NCI-H345 treated with DMSO at 0.1 percent for 48 hours (cell line): ENCODE measurements at regions not wholly inside any gene's neighbourhood (a gene's known extent, or its start where the extent isn't known, plus 50 kb on each side); places are given as distances from the start of the nearest gene placed in this dataset.
"Not testable (repeated sequence)": the region's sequence is repeated elsewhere in the genome, so short reads cannot be mapped to it uniquely, and the experiment has no call there.

ENCODE experiments used
- DNase-seq: peaks from one replicate; lab custom pipeline; 2025; ENCODE audit not compliant: unreplicated experiment; lab: John Stamatoyannopoulos, UW

DNA sequence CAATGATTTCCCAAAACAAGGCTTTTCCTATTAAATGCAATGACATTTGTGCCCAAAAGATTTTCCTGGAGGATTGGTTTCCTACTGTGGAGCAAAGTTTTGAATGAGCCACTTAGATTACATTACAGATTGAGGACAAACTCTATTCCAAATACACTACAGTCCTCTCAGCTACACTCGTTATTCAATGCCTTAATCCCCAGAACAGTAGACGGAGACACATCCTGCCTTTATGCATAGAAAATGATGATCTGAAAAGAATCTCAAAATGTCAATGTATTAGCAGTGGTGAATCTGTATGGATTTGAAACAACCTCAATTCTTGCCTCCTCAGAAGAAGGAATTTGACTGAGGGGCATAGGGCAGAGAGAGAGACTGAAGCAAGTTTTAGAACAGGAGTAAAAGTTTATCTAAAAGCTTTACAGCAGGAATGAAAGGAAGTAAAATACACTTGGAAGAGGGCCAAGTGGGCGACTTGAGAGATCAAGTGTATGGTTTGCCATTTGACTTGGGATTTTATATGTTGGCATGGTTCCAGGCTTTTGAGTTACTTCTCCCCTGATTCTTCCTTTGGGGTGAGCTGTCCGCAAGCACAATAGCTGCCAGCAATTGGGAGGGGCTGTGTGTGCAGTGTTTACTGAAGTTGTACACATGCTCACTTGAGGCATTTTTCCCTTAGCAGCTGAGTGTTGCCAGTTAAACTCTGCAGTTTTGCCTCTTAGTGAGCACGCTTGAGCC is 891.9 kb upstream of the MBL2 start:
- peak; percentile 32 for DNase-seq

DNA sequence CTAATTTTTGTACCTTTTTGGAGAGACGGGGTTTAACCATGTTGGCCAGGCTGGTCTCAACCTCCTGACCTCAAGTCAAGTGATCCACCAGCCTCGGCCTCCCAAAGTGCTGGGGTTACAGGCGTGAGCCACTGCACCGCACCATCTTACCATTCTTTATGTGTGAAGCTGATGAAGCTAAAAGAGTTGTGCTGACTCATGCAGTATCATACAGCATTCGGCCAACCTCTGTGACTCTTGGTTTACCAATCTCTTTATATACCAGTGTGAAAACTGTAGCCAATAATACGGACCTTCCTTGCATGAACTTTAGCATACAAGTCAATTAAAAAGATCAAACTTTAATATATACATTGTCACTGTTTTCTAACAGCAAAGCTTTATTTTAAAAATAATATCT is 878.2 kb upstream of the MBL2 start:
- DNase-seq = no peak

DNA sequence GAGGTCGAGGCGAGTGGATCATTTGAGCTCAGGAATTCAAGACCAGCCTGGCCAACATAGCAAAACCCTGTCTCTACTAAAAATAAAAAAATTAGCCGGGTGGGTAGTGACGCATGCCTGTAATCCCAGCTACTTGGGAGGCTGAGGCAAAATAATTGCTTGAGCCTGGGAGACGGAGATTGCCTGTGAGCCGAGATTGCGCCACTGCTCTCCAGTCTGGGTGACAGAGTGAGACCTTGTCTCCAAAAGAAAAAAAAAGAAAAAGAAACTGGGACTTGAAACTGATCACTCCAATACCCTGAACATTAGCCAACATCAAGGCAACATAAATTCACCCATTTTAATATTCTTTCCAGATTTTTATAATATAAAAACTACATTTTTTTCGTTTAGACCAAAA is 874.6 kb upstream of the MBL2 start:
- not testable (repeated sequence) for DNase-seq

DNA sequence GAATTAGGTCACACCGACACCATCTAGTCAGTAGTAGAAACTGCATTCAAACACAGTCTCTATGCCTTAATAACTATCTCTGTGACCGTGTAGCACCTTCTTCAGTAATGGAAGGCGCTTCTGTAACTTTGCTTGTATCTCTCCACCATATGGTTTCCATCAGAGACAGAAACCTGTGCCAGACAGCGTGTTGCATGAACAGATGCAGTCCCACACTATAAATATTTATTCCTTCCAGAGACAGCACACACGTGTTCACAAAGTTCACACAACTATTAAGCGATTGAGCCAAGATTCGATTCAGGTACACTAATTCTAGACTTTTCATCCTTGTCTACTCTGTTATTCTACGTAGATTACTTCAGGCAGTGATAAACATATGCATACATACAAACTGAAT is 873.9 kb upstream of the MBL2 start:
- DNase-seq = no peak

DNA sequence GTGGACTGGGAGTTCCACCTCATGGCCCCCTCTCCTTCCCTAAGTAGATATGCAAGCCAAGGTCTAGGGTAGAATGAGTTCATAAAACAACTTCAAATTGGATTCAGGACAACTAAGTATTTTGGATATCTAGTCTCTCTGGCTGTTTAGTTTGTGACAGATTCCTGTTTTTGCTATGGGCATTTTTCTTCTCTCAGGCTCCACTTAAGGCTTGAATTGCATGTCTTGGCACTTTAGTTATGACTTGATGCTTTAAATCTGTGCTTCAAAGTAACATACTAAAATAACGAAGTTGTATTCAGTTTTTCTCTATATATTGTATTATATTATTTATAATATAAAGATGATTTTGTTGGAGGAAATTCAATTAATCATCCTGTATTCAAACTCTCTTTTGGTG is 873.4 kb upstream of the MBL2 start:
- no peak for DNase-seq

DNA sequence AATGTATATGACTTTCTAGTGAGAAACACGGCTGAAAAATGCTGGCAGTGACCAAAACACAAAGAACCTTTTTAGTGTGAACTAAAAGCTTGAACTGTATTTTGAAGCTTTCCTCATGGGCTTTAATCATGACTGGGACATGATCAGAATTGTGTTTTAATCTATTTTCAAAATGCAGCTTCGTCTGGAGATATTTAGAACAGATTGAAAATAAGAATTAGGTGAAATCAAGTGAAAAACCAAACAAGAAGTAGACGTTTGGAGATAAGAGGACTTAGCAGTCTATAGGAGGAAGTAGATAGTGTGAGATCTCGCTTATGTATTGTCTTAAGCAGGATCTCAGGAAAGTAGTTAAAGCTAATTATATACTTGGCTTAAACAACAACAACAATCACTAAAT is 865.4 kb upstream of the MBL2 start:
- no peak for DNase-seq

DNA sequence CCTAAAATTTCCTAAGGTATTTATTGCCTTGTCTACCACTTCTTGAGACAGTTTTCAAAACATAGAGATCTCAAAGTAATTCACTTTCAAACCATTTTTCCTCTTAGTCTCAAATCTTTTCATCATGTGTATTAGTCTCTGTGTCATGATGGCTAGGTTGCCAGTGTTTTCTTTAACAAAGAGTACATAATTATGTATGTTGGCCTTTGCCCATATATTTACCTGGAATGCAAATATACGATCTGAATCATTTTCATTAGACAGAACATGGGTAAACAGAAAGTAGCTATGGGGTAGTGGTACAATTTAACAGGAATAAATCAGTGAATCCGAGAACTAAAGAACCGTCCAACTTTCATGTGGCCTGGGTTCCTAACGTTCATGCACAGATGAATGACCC is 852.1 kb upstream of the MBL2 start:
- DNase-seq = no peak

DNA sequence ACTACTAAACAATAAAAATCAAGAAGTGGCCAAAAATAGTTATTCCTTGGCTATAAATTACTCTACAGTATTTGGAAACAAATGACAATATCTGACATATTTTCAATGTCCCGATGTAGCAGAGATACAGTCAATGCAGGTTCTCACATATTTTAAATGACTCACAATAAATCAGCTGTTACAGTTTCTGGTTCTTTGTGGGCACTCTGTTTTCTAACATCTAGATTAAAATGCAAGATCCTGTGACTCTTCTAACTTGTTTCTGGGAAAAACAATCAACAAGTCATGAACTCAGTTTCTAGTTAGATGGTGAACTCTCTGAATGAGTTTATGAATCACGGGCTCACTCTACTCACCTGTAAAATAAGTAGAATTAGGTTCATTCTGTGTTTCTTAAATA is 849.6 kb upstream of the MBL2 start:
- DNase-seq = no peak

DNA sequence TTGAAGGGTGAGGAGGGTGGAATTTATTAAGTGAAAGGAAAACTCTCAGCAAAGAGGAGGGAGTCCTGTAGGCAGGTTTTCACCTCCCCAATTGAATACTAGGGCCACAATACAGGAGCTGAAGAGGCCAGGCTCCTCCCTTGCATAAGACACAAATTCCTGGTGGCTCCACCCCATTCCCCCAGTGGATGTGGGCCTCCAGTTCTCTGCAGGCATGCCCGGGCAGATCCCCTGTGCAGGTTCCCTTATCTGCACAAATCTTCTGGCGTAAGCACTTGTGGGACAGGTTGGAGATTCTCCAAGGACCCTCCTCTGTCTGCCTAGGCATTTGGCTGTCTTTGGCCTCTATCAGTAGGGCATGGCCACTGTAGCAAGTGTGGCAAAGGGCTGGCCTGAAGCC is 847.1 kb upstream of the MBL2 start:
- DNase-seq = no peak

DNA sequence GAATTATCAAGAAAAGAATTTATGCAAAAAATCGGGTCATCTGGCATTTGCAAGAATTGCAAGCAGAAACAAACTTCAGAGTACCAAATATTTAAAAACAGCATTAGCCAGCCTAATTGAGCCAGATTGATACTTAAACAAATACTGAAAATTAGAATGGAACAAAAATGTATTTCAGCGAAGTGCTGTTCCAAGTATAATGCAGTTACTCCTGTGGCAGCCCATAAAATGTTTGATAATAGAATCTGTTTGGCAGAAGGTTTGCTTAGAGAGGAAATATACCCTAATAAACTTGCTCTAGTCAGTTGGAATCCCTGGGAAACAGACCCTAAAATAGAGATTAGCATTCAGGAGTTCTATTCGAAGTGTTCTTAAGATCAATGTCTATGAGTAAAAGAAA is 835.1 kb upstream of the MBL2 start:
- no peak for DNase-seq

DNA sequence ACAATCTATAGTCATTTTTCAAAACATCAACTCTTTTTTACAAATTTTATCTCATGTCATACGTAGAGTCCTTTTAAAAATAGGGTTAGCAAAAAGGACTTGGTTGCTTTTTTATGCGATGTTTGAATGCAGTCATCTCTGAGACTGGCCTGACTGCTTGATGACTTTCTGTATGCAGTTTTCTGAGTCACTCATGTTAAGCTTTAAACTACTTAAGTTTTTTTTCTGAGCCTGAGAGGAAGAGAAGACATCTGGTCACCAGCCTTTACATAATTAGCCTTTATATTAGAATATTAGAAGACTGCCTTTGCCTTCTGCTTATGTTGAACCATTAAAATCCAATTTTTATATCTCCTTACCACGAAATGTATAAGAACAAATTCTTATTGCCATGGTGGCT is 834.4 kb upstream of the MBL2 start:
- DNase-seq = no peak

DNA sequence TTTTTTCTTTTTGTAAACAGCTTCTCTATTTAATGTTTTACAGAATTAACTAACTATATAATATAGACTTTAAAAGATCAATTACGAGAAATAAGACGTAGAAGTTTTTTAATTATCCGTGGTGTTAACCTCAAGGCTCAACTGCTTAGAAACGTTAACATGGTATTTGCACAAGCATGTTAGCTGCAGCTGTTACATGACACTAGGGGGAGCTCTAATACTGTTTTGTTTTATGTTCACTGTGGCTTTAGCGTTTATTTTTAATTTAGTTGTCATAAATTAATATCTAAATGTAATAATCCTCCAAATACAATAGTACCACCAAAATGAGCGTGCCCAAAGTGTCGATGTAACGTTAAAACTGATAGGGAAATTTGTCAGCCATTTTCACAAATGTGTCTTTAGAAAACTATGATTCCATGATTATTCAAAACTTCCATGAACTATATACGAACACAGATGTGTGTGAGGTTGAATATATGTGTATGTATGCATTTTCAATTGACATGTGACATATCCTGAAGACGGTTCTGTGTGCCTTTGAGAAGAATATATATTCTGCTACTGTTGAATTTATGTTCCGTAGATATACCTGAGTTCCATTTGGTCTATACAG is 828.8 kb upstream of the MBL2 start:
- peak; percentile 27 for DNase-seq

DNA sequence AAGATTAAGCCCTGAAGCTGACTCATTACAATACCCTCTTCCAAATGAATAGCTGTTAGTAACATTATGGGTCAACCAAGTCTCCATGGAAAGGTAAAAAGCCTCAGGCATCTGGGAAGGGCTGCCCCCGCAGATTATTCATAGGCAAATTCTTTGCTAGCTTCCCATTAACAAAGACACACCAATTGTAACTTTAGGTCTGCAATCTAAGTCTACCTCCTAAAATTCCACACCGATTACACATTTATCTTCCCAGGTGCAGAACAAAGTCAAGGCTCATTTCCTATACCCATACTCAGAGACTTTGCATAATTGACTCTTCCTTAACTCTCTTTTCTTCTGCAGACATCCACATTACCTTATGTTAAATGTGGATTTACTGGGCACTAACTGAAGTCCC is 826.3 kb upstream of the MBL2 start:
- no peak for DNase-seq

DNA sequence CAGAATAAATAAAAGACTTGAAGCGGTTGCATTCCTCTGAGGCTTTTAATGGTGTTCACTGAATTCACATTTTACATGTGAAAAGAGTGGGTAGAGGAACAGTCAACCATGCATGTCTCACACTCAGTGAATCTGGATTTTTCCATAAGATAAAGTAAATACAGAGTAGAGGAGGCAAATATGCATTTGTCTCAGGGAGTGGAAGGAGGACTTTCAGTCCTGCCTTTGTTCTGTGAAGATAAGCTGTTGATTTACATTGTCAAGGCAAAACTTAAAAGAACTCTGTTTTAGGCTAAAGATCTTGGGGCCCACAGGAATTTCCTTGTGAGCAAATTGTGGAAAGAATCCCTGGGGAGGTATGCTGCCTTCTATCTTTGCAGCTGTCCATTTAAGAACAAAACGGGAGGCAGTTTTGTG is 825.3 kb upstream of the MBL2 start:
- no peak for DNase-seq

DNA sequence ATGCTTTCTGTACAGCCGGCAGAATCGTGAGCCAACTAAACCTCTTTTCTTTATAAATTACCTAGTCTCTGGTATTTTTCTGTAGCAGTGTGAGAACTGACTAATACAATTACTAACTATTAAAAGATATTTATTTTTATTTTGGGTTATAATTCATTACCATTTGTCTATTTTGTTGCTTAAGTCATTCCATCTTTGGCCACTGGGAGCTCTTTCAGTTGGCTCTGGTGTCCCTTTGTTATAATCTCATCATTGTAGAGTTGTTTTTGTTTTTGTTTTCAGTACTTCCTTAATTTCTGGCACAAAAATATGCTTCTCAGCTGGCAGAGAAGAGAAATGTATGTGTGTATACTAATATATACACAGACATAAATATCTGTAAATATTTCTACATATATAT is 807.9 kb upstream of the MBL2 start:
- no peak for DNase-seq

DNA sequence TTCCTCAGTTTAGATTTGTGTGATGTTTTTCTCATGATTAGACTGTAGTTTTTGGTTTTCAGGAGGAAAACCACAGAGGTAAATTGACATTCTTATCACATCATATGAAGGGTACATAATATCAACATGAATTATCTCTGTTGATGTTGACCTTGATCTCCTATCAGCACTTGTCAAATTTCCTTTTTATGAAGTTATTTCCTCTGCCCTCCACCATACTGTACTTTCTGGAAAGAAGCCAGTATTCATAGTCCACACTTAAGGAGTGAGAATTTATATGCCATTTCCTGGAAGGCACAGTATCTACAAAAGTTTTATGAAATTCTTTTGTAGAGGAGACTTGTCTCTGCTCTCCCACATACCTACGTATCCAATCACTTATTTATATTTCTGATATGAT is 807.2 kb upstream of the MBL2 start:
- no peak for DNase-seq

DNA sequence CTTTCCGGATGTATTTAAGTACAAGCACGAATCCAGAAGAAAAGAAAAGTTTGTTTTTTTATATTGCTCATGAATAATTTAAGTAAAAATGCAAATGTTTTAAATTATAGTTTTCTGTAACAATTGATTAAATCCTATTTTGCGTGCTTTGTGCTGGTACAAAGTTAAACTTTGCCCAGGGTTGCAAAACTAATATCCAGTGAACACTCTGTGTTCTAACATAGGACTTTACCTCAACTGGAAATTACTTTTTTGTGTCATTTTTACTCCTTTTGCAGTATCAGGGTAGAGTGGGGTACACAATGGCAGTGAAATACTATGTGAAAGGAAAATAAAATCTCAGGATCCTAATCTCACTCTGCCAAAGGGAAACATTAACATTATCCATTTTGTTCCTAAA is 801.4 kb upstream of the MBL2 start:
- DNase-seq = no peak

DNA sequence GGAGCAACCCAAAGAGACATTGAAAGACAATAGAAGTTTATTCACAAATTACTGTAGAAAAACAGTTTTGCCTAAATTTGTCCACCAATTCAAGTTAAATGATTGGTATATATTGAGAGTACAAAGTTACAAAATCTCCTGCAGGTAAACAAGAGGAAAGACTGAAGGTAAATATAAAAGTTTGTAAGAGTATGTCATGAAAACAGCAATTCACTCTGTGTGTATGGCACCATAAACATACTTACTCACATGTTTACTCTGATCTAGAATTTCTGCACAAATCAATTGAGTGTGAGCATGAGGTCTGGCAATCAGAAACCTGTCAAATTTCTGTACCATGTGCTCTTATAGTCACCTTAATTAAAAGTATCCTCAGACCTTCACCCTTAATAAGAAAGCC is 800.9 kb upstream of the MBL2 start:
- no peak for DNase-seq

DNA sequence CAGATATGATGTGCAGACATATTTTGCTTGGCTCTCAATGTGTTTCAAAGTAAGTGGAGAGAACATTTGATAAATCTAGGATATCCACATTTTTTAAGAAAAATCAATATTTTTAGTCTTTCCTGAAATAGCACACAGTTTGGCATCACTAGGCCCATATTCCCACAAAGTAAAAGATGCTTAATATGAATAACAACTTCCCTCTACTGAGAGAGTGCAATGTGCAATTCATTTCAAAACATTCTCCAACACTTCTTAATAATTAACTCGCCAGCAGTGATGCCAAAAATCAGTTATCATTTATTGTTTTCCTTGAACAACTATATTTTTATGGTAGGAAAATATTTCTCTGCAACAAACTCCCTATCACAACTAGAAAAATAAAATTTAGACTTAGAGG is 800.2 kb upstream of the MBL2 start:
- no peak for DNase-seq

DNA sequence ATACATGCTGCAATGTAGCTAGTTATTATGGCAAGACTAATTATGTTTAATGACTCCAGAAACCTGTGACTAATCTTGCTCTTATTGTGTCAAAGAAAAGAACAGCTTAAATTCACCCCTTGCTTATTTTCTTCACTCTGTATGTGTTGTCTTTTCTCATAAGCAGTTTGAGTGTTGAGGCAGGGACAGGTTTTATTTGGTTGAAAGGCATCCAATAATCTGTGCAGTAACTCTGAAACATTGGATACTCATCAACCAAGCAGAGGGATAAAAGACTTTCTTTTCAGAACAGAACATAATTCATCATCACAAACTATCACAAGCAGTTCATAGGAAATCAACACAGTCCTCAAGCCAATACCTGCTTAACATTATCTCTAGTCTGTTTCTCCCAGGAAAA is 797.6 kb upstream of the MBL2 start:
- DNase-seq = no peak

DNA sequence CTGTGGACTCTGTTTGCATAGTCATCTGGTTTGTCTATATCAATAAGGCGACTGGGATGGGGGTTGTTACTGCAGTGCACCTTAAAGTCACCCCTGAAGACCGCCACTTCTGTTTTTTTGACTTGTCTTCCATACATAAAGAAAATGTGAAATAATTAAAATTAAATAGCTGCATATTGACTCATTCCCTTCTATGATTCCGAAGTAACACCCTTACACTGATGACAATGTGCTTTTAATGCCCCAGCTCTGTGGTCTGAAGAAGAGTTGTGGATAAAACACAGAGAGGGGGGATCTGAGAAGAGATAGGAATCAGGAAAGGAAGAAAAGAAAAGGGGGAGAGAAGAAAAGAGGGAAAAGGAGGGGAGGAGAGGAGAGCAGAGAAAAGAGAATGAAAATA is 796.9 kb upstream of the MBL2 start:
- DNase-seq = no peak

DNA sequence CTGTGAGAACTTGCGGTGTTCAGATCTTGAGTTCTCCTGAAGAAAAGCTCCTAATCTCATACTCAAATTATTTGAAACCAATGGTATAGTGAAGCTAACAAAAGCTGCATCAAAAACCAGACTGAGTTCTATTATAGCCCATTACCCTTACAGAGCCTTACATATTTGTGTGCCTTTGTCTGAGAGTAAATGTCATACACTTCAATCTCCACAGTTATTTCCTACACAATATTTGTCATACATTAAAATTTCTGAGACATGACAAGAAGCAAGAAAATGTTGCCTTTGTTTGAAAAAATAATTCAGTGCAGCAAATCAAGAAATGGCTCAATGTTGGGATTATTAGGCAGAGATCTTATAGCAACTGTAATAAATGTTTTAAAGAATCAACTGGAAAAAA is 776.1 kb upstream of the MBL2 start:
- DNase-seq = no peak

DNA sequence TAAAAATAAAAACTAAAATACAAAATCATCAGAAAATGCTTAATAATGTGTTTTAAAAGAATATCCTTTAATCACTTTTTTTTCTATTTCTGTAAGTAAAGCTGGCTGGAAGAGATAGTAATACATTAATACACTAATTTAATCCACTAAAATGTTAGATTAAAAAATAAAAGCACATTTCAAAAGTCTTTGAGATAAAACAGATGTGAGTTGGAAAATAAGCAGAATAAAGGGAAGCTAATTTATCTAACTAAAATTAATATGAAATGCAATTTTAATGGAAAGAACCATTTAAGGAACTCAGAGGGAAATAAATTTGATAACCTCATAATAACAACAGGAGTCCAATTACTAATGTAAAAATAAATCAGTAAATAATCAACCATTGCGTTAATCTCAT is 774.8 kb upstream of the MBL2 start:
- no peak for DNase-seq
